H9 (cell line): ENCODE measurements at regions not wholly inside any gene's neighbourhood (a gene's known extent, or its start where the extent isn't known, plus 50 kb on each side); places are given as distances from the start of the nearest gene placed in this dataset.

Experiments used
- DNase-seq: peaks from one replicate; pipeline ENCODE4 v3.0.0-alpha.2; 2017
- H2AFZ ChIP-seq: one replicate; pipeline ENCODE4 v1.6.1; 2013; ENCODE audit warnings: mild to moderate bottlenecking, low read length, control low read depth, moderate library complexity
- H2AK5ac ChIP-seq: 2 replicates; pipeline ENCODE4 v1.6.1; 2013; ENCODE audit warnings: low read length, control low read depth, mixed read lengths; ENCODE audit not compliant: insufficient read length
- H2BK120ac ChIP-seq: one replicate; pipeline ENCODE4 v1.6.1; 2013; ENCODE audit warnings: low read depth, mild to moderate bottlenecking, low read length, control low read depth, inconsistent platforms; ENCODE audit not compliant: poor library complexity, severe bottlenecking
- H2BK12ac ChIP-seq: 2 replicates; pipeline ENCODE4 v1.6.1; 2013; ENCODE audit warnings: low read length, control low read depth, mixed read lengths, low read depth; ENCODE audit not compliant: insufficient read length
- H2BK15ac ChIP-seq: 2 replicates; pipeline ENCODE4 v1.6.1; 2013; ENCODE audit warnings: low read depth, low read length, control low read depth
- H2BK20ac ChIP-seq: one replicate; pipeline ENCODE4 v1.6.1; 2013; ENCODE audit warnings: low read depth, mild to moderate bottlenecking, low read length, control low read depth, inconsistent platforms; ENCODE audit not compliant: poor library complexity, severe bottlenecking
- H2BK5ac ChIP-seq: 2 replicates; pipeline ENCODE4 v1.6.1; 2013; ENCODE audit warnings: low read length, control low read depth, mixed read lengths; ENCODE audit not compliant: insufficient read length
- H3K14ac ChIP-seq: 2 replicates; pipeline ENCODE4 v1.6.1; 2013; ENCODE audit warnings: low read length, control low read depth; ENCODE audit not compliant: insufficient read depth
- H3K18ac ChIP-seq: 2 replicates; pipeline ENCODE4 v1.6.1; 2013; ENCODE audit warnings: low read depth, mild to moderate bottlenecking, mixed read lengths, low read length, control low read depth; ENCODE audit not compliant: insufficient read length
- H3K23ac ChIP-seq: 2 replicates; pipeline ENCODE4 v1.6.1; 2013; ENCODE audit warnings: low read length, control low read depth, mixed read lengths, low read depth; ENCODE audit not compliant: insufficient read length
- H3K23me2 ChIP-seq: 2 replicates; pipeline ENCODE4 v1.6.1; 2013; ENCODE audit warnings: low read depth, mild to moderate bottlenecking, mixed read lengths, low read length, control low read depth; ENCODE audit not compliant: insufficient read length, poor library complexity, severe bottlenecking
- H3K27ac ChIP-seq: 2 replicates; pipeline ENCODE4 v1.5.1; 2013; ENCODE audit warnings: low read length, control low read depth, mixed read lengths, low read depth; ENCODE audit not compliant: insufficient read length
- H3K27me3 ChIP-seq: 2 replicates; pipeline ENCODE4 v1.6.1; 2013; ENCODE audit warnings: low read length, control low read depth, inconsistent platforms; ENCODE audit not compliant: insufficient read depth
- H3K4ac ChIP-seq: 2 replicates; pipeline ENCODE4 v1.6.1; 2013; ENCODE audit warnings: low read depth, mild to moderate bottlenecking, control low read depth, inconsistent platforms, low read length, moderate library complexity
- H3K4me1 ChIP-seq: 2 replicates; pipeline ENCODE4 v1.6.1; 2013; ENCODE audit warnings: low read length, control low read depth, inconsistent platforms; ENCODE audit not compliant: insufficient read depth
- H3K4me2 ChIP-seq: 2 replicates; pipeline ENCODE4 v1.6.1; 2013; ENCODE audit warnings: low read length, control low read depth, mixed read lengths; ENCODE audit not compliant: insufficient read length, insufficient read depth
- H3K56ac ChIP-seq: 2 replicates; pipeline ENCODE4 v1.6.1; 2013; ENCODE audit warnings: low read depth, mild to moderate bottlenecking, mixed read lengths, low read length, control low read depth; ENCODE audit not compliant: insufficient read length
- H3K79me1 ChIP-seq: 2 replicates; pipeline ENCODE4 v1.6.1; 2013; ENCODE audit warnings: low read depth, mild to moderate bottlenecking, moderate library complexity, low read length, control low read depth, inconsistent platforms; ENCODE audit not compliant: insufficient read depth, poor library complexity, severe bottlenecking
- H3K79me2 ChIP-seq: 2 replicates; pipeline ENCODE4 v1.6.1; 2013; ENCODE audit warnings: low read length, control low read depth, inconsistent platforms; ENCODE audit not compliant: insufficient read depth
- H3K9ac ChIP-seq: 2 replicates; pipeline ENCODE4 v1.6.1; 2013; ENCODE audit warnings: low read length, control low read depth, mixed read lengths; ENCODE audit not compliant: insufficient read length; ENCODE audit errors: extremely low read depth
- H3K9me3 ChIP-seq: one replicate; pipeline ENCODE4 v1.6.1; 2013; ENCODE audit warnings: low read depth, low read length, inconsistent platforms; ENCODE audit not compliant: control insufficient read depth
- H3T11ph ChIP-seq: one replicate; pipeline ENCODE4 v1.6.1; 2013; ENCODE audit warnings: mild to moderate bottlenecking, low read length, control low read depth, inconsistent platforms
- H4K20me1 ChIP-seq: one replicate; pipeline ENCODE4 v1.6.1; 2013; ENCODE audit not compliant: control insufficient read depth, insufficient read length, insufficient read depth
- H4K5ac ChIP-seq: 2 replicates; pipeline ENCODE4 v1.6.1; 2013; ENCODE audit warnings: low read depth, mild to moderate bottlenecking, mixed read lengths, low read length, control low read depth; ENCODE audit not compliant: insufficient read length
- H4K8ac ChIP-seq: replicated peaks from 2 replicates; pipeline ENCODE4 v1.6.1; 2013; ENCODE audit warnings: low read length, control low read depth, mixed read lengths, low read depth; ENCODE audit not compliant: insufficient read length
- H4K91ac ChIP-seq: 2 replicates; pipeline ENCODE4 v1.6.1; 2013; ENCODE audit warnings: low read depth, mild to moderate bottlenecking, moderate library complexity, mixed read lengths, low read length, control low read depth; ENCODE audit not compliant: insufficient read length
- H3K27ac Mint-ChIP-seq, 3 experiments: 2 replicates in 2 of 3; 3 replicates in 1 of 3; pipeline ENCODE4 v1.8.0; 2020 to 2021; ENCODE audit warnings: mixed read lengths in 3 of 3, mild to moderate bottlenecking in 1 of 3, moderate library complexity in 1 of 3
- H3K27me3 Mint-ChIP-seq: 2 replicates; pipeline ENCODE4 v1.8.0; 2021; ENCODE audit warnings: low read depth, mild to moderate bottlenecking, moderate library complexity, mixed read lengths
- H3K36me3 Mint-ChIP-seq, 3 experiments: 2 replicates in 2 of 3; 3 replicates in 1 of 3; pipeline ENCODE4 v1.8.0; 2020 to 2021; ENCODE audit warnings: low read depth in 3 of 3, mixed read lengths in 3 of 3; ENCODE audit not compliant: insufficient read depth in 1 of 3
- H3K4me1 Mint-ChIP-seq, 2 experiments: 2 replicates each; pipeline ENCODE4 v1.8.0; 2020; ENCODE audit warnings: mixed read lengths in 2 of 2
- H3K4me3 Mint-ChIP-seq, 2 experiments: 2 replicates in 1 of 2; 3 replicates in 1 of 2; pipeline ENCODE4 v1.8.0; 2020 to 2021; ENCODE audit warnings: mild to moderate bottlenecking in 2 of 2, mixed read lengths in 2 of 2, moderate library complexity in 1 of 2
- H3K9me3 Mint-ChIP-seq, 2 experiments: 2 replicates in 1 of 2; 3 replicates in 1 of 2; pipeline ENCODE4 v1.8.0; 2020; ENCODE audit warnings: mild to moderate bottlenecking in 2 of 2, mixed read lengths in 2 of 2, moderate library complexity in 1 of 2
- CTCF ChIP-seq: fragments of 200-600 bp; sonication (generic); conservative IDR thresholded peaks from 3 replicates; pipeline ENCODE4 v1.8.0; 2021; ENCODE audit warnings: antibody characterized with exemption, mild to moderate bottlenecking
- WGBS: extraction: QIAGEN DNeasy Blood & Tissue Kit; methylation state at CpG from one replicate; pipeline ENCODE4 v1.1.7; 2013; ENCODE audit warnings: missing lambda C conversion rate, low lambda C conversion rate, mixed read lengths; ENCODE audit not compliant: insufficient read length; ENCODE audit errors: extremely low coverage; 5-methylcytosine and 5-hydroxymethylcytosine counted together

- Histone ChIP-seq H3K27me3 (no peaks in the 10 kb centered on the region), H3K9ac (no peak overlapping the region), H3K4ac (no peak overlapping the region), H4K91ac (no peak overlapping the region), H4K20me1 (no peaks in the 10 kb centered on the region), H2BK20ac (no peak overlapping the region), H3K14ac (no peak overlapping the region), H3K79me1 (no peaks in the 10 kb centered on the region), H4K5ac (no peak overlapping the region), H2BK15ac (no peak overlapping the region), H3K9me3 (no peaks in the 10 kb centered on the region), H3K18ac (no peak overlapping the region), H3K27ac (no peak overlapping the region), H2AFZ (no peak overlapping the region), H3K56ac (no peak overlapping the region), H2BK5ac (no peak overlapping the region), H3K23ac (no peak overlapping the region), H2AK5ac (no peak overlapping the region), H3K79me2 (no peaks in the 10 kb centered on the region), H3K4me2 (no peak overlapping the region), H3T11ph (no peak overlapping the region), H2BK12ac (no peak overlapping the region), H2BK120ac (no peak overlapping the region), H3K23me2 (no peaks in the 10 kb centered on the region), H3K4me1 (no peaks in the 10 kb centered on the region), H4K8ac (no peak overlapping the region)
- Mint-ChIP-seq H3K4me3 (no peak overlapping the region), H3K27ac (no peak overlapping the region), H3K9me3 (no peaks in the 10 kb centered on the region), H3K27me3 (peaks cover 3% of the 10 kb centered on the region), H3K4me1 (peaks cover 11 to 20% of the 10 kb centered on the region in 2 experiments), H3K36me3 (no peaks in the 10 kb centered on the region; a peak in 1 of 7 replicates)
- TF ChIP-seq CTCF = no peak
- DNase-seq = no peak
- WGBS = no CpG with 5 or more reads among the region's 9 CpGs
These were observed 273.1 kb upstream of the IRX2 start for GRCh38 chr5:3024554-3024953.
